IPS-18c (cell line): ENCODE measurements at regions not wholly inside any gene's neighbourhood (a gene's known extent, or its start where the extent isn't known, plus 50 kb on each side); places are given as distances from the start of the nearest gene placed in this dataset.
"Not testable (repeated sequence)": the region's sequence is repeated elsewhere in the genome, so short reads cannot be mapped to it uniquely, and the experiment has no call there.

Experiments used
- H3K4me3 ChIP-seq: 2 replicates; pipeline ENCODE4 v1.7.0; 2013; ENCODE audit warnings: low read depth, mild to moderate bottlenecking, low read length, moderate library complexity; ENCODE audit not compliant: insufficient read depth
- H3K9me3 ChIP-seq: one replicate; pipeline ENCODE4 v1.6.1; 2013; ENCODE audit warnings: mild to moderate bottlenecking, low read length, moderate library complexity; ENCODE audit not compliant: control insufficient read depth, insufficient read depth

GRCh38 chr14:29982171-29982570 lies 54.5 kb upstream of the PRKD1 start:
- no peak overlapping the region for H3K4me3 ChIP-seq
- H3K9me3 ChIP-seq, result no peaks in the 10 kb centered on the region

- H3K9me3 ChIP-seq, result no peaks in the 10 kb centered on the region
Measured at GRCh38 chr14:29982993-29983392, 55.3 kb upstream of the PRKD1 start.

GRCh38 chr14:29990344-29990857 lies 62.8 kb upstream of the PRKD1 start:
- H3K4me3 ChIP-seq, H3K9me3 ChIP-seq: not testable (repeated sequence)

More at GRCh38 chr14:29982993-29983392, 55.3 kb upstream of the PRKD1 start:
- no peak overlapping the region for H3K4me3 ChIP-seq

- Histone ChIP-seq H3K9me3 (no peaks in the 10 kb centered on the region), H3K4me3 (no peak overlapping the region)
Measured at GRCh38 chr14:29990993-29991392, 63.3 kb upstream of the PRKD1 start.

GRCh38 chr14:29993143-29993542 lies 65.5 kb upstream of the PRKD1 start:
- no peak overlapping the region for H3K4me3 ChIP-seq
- H3K9me3 ChIP-seq, result no peaks in the 10 kb centered on the region

- H3K9me3 ChIP-seq, result no peaks in the 10 kb centered on the region
- H3K4me3 ChIP-seq, result no peak overlapping the region
Measured at GRCh38 chr14:29999013-29999539, 71.4 kb upstream of the PRKD1 start.

GRCh38 chr14:30002859-30003258 lies 75.2 kb upstream of the PRKD1 start:
- Histone ChIP-seq H3K4me3 (no peak overlapping the region), H3K9me3 (no peaks in the 10 kb centered on the region)

- H3K9me3 ChIP-seq, result no peaks in the 10 kb centered on the region
- no peak overlapping the region for H3K4me3 ChIP-seq
Measured at GRCh38 chr14:30005114-30005808, 77.6 kb upstream of the PRKD1 start.

GRCh38 chr14:30006695-30007094 lies 79.0 kb upstream of the PRKD1 start:
- no peaks in the 10 kb centered on the region for H3K9me3 ChIP-seq
- no peak overlapping the region for H3K4me3 ChIP-seq

GRCh38 chr14:30015489-30015888 lies 87.8 kb upstream of the PRKD1 start:
- Histone ChIP-seq H3K9me3 (no peaks in the 10 kb centered on the region), H3K4me3 (no peak overlapping the region)

GRCh38 chr14:30016002-30016401 lies 88.4 kb upstream of the PRKD1 start:
- no peak overlapping the region for H3K4me3 ChIP-seq

GRCh38 chr14:30017370-30017993 lies 89.8 kb upstream of the PRKD1 start:
- H3K9me3 ChIP-seq, result no peaks in the 10 kb centered on the region
- no peak overlapping the region for H3K4me3 ChIP-seq

More at GRCh38 chr14:30016002-30016401, 88.4 kb upstream of the PRKD1 start:
- H3K9me3 ChIP-seq, result no peaks in the 10 kb centered on the region

- Histone ChIP-seq H3K9me3 (no peaks in the 10 kb centered on the region), H3K4me3 (no peak overlapping the region)
Measured at GRCh38 chr14:30020271-30020670, 92.6 kb upstream of the PRKD1 start.

GRCh38 chr14:30020687-30021086 lies 93.0 kb upstream of the PRKD1 start:
- H3K9me3 ChIP-seq, result no peaks in the 10 kb centered on the region
- H3K4me3 ChIP-seq, result no peak overlapping the region

- H3K9me3 ChIP-seq, H3K4me3 ChIP-seq: not testable (repeated sequence)
Measured at GRCh38 chr14:30023350-30023749, 95.7 kb upstream of the PRKD1 start.

GRCh38 chr14:30034152-30034551 lies 106.5 kb upstream of the PRKD1 start:
- H3K4me3 ChIP-seq, result no peak overlapping the region
- no peaks in the 10 kb centered on the region for H3K9me3 ChIP-seq

GRCh38 chr14:30035361-30035760 lies 107.7 kb upstream of the PRKD1 start:
- no peaks in the 10 kb centered on the region for H3K9me3 ChIP-seq
- H3K4me3 ChIP-seq, result no peak overlapping the region

- Histone ChIP-seq H3K4me3 (no peak overlapping the region), H3K9me3 (no peaks in the 10 kb centered on the region)
Measured at GRCh38 chr14:30045720-30046119, 118.1 kb upstream of the PRKD1 start.
